Activated T-helper 1 cell treated with anti-CD3 and anti-CD28 coated beads, Interleukin-12 subunit alpha, Interleukin-12 subunit beta, Interleukin-2, Interleukin-4 antibody, amounts not matched to agents 30 ng/mL and 10 ng/mL and 1 ng/mL, durations not matched to agents 14 hours and 24 hours and 36 hours (primary cell): ENCODE measurements at regions not wholly inside any gene's neighbourhood (a gene's known extent, or its start where the extent isn't known, plus 50 kb on each side); places are given as distances from the start of the nearest gene placed in this dataset.
"Not testable (repeated sequence)": the region's sequence is repeated elsewhere in the genome, so short reads cannot be mapped to it uniquely, and the experiment has no call there.

Experiments used
- DNase-seq: peaks from one replicate; pipeline ENCODE4 v3.0.0; 2021; ENCODE audit warnings: low spot score
- H3K27ac Mint-ChIP-seq: one replicate; pipeline ENCODE4 v1.8.0; 2021; ENCODE audit warnings: mild to moderate bottlenecking, mixed read lengths
- H3K27me3 Mint-ChIP-seq: one replicate; pipeline ENCODE4 v1.8.0; 2022; ENCODE audit warnings: mild to moderate bottlenecking, moderate library complexity, mixed read lengths; ENCODE audit not compliant: insufficient read depth
- H3K36me3 Mint-ChIP-seq: one replicate; pipeline ENCODE4 v1.8.0; 2021; ENCODE audit warnings: low read depth, mixed read lengths
- H3K4me1 Mint-ChIP-seq: one replicate; pipeline ENCODE4 v1.8.0; 2021; ENCODE audit warnings: low read depth, mixed read lengths
- H3K4me3 Mint-ChIP-seq: one replicate; pipeline ENCODE4 v1.8.0; 2021; ENCODE audit warnings: mild to moderate bottlenecking, moderate library complexity, mixed read lengths
- H3K9me3 Mint-ChIP-seq: one replicate; pipeline ENCODE4 v1.8.0; 2021; ENCODE audit warnings: mixed read lengths
- intact Hi-C: fragments of 100-400 bp; cut with micrococcal nuclease; formaldehyde crosslinking; loops from one replicate; pipeline ENCODE4 v1.15.1; 2024

DNA sequence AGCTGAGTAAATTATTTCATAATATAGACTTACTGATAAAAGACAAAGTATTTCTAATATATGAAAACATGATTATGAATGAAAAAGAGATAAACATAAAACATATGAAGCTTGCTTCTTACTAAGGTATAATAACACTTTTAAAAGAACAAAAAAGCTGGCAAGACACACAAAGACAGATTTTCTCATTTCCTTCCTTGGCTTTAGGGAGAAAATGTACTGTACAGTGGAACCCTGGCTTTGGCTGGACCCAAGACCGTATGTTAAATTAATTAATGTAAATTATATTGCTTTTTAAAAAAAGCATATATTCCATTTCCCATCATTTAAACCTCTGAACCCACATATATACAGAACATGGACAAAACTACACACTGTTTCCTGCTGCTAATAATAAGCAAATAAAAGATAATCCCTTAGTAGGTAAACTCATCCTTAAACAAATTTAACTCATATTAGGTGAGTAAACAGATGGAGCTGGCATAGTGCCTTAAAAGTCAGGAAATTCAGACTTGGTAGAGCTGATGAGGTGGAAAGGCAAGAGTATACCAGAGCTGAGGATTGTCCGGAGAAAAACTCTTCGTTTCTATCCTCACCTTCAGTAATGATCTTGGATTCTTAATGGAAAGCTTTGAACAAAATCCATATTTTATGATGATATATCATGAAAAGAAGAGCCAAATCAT lies 1016.4 kb upstream of the KCND2 start:
- Mint-ChIP-seq H3K9me3 (no peaks in the 10 kb centered on the region), H3K27me3 (no peaks in the 10 kb centered on the region), H3K27ac (no peak overlapping the region), H3K36me3 (no peaks in the 10 kb centered on the region), H3K4me1 (no peaks in the 10 kb centered on the region), H3K4me3 (no peak overlapping the region)
- DNase-seq: no peak
- intact Hi-C loops: no loop called here

DNA sequence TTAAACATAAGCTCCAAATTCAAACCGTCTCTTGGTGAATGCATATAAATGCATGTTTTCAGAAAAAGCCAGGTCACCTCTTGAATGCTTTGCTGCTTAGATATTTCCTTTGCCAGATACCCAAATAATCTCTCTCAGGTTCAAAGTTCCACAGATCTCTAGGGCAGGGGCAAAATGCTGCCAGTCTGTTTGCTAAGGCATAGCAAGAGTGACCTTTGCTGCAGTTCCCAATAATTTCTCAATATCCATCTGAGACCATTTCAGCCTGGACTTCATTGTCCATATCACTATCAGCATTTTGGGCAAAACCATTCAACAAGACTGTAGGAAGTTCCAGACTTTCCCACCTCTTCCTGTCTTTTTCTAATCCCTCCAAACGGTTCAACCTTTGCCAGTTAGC lies 1006.2 kb upstream of the KCND2 start:
- H3K27ac Mint-ChIP-seq, H3K4me1 Mint-ChIP-seq, H3K36me3 Mint-ChIP-seq, DNase-seq, H3K4me3 Mint-ChIP-seq, H3K9me3 Mint-ChIP-seq, H3K27me3 Mint-ChIP-seq, intact Hi-C loops: not testable (repeated sequence)

DNA sequence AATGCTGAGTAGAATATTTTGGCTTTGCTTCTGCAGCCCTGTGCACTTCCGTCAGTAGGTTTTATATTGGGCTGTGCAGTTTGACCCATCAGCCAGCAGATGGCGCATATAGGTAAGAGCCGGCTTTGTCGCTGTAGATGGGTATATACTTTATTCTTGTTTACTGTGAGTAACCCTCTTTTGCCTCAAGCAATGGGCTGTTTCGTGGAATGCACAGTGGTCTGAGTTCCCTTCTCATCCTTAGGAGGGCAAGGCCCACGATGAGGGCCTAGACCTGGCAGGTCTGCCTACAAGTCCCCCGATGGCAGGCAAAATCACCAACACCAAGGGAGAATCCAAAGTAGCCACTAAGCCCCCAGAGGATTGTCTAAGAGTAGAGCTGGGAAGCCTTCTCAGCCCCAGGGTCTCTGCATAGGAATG lies 1002.9 kb upstream of the KCND2 start:
- no peak overlapping the region for H3K27ac Mint-ChIP-seq
- no peak for DNase-seq
- H3K4me3 Mint-ChIP-seq: no peak overlapping the region
- H3K9me3 Mint-ChIP-seq: no peaks in the 10 kb centered on the region
- H3K4me1 Mint-ChIP-seq: no peaks in the 10 kb centered on the region
- H3K36me3 Mint-ChIP-seq: no peaks in the 10 kb centered on the region
- H3K27me3 Mint-ChIP-seq: no peaks in the 10 kb centered on the region
- intact Hi-C loops: loop anchor here (2.0 kb wide), 1 partner anchor 1455 kb away; no protein-coding TSS in a partner anchor

DNA sequence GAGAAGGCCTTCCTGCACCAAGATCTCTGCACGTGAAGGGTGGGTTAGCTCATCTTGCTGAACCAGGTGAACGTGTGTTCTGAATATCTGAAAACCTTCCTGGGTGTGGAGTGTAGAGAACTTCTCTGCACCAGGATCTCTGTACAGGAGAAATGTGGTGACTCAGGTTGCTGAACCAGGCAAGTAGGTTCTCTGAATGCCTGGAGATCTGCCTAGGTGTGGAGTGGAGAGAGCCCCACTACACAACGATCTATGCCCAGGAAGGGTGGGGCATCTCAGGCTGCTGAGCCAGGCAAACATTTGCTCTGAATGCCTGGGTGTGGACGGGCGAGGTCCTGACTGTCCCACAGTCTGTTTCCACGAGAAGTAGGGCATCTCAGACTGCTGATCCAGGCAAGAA lies 1002.3 kb upstream of the KCND2 start:
- no peak for DNase-seq
- Mint-ChIP-seq H3K36me3 (no peaks in the 10 kb centered on the region), H3K27me3 (no peaks in the 10 kb centered on the region), H3K27ac (no peak overlapping the region), H3K4me3 (no peak overlapping the region), H3K4me1 (no peaks in the 10 kb centered on the region), H3K9me3 (no peaks in the 10 kb centered on the region)
- intact Hi-C loops: loop anchor here (2.0 kb wide), 1 partner anchor 1454 kb away; no protein-coding TSS in a partner anchor

DNA sequence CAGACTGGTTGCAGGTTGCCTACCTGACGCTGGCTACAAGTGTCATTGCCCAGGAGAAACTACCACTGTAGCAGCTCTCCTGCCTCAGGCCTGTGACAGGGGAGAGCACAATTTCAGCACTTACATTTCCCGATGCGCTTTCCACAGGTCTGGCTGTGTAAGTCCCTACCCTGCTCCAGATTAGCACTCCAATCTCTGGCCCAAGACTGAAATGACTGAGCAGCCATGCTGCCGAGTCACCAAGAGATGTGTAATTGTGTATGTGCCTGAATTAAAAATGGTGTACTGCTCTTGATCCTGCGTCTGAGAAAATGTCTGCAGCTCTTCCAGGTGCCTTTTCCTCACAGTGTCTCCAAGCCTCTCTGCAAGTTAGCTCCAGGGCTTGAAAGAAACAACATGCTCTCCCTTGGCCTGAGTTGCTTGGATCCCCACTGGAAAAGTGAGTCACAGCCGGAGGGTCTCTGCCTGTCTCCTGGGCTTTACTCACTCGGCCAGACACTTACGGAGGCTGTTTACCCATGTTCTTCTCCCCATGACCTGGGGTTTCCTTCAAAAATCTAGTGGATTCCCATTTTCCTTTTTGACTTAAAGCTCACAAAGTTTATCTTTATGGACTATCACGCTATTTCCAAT lies 1001.7 kb upstream of the KCND2 start:
- Mint-ChIP-seq H3K27me3 (no peaks in the 10 kb centered on the region), H3K36me3 (no peaks in the 10 kb centered on the region), H3K4me1 (no peaks in the 10 kb centered on the region), H3K27ac (no peak overlapping the region), H3K9me3 (no peaks in the 10 kb centered on the region), H3K4me3 (no peak overlapping the region)
- no peak for DNase-seq
- intact Hi-C loops: loop anchor here (2.0 kb wide), 1 partner anchor 1454 kb away; no protein-coding TSS in a partner anchor

DNA sequence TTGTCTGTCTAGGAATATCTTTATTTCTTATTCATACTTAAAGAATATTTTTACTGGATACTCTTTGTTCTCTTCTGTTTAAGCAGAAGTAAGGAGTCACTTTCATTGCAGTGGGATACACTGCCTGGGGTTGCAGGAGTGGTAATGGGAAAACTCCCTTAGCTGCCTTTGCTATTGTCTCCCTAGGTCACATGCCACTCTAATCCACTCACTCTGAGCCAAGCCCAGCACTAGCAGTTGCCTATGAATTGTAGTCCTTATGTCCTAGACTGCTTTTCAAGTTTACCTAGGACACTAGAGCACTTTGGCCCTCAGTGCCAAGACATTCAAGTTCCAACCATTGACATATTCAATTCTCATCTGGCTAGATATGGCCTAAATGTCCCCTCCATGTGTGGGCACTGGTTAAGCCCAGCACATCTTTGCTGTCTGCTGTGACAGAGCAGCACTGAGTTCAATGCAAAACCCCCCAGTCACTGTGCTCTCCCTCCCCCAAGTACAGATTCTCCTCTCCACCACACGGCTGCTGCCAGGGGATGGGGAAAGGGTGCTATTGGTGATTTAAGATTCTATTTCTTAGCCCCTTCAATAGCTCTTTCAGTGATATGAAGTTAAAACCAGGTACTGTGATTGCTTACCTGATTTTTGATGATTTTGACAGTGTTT lies 991.7 kb upstream of the KCND2 start:
- H3K9me3 Mint-ChIP-seq: no peaks in the 10 kb centered on the region
- H3K27ac Mint-ChIP-seq: no peak overlapping the region
- intact Hi-C loops: no loop called here

DNA sequence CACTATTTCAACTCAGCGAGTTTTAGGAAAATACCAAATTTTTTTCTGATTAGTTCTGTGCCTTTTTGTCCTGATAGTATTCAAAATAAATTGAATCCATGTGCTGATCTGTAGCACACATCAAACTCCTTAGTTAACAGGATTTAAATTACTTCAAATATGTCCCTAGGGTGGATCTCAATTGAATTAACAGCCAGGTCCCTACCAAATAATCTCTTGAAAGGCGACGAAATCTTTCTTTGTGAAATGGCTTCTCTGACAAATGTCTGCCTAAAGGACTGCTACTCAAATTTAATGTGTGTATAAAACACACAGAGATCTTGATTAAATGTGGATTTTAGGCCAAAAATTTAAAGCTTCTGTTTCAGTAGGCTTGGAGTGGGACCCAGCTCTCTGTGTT lies 989.6 kb upstream of the KCND2 start:
- Mint-ChIP-seq H3K4me3 (no peak overlapping the region), H3K27ac (no peak overlapping the region), H3K36me3 (no peaks in the 10 kb centered on the region), H3K27me3 (no peaks in the 10 kb centered on the region), H3K4me1 (no peaks in the 10 kb centered on the region), H3K9me3 (no peaks in the 10 kb centered on the region)
- DNase-seq: no peak
- intact Hi-C loops: no loop called here

More for the DNA sequence above, 991.7 kb upstream of the KCND2 start:
- Mint-ChIP-seq H3K36me3 (no peaks in the 10 kb centered on the region), H3K4me3 (no peak overlapping the region), H3K27me3 (no peaks in the 10 kb centered on the region), H3K4me1 (no peaks in the 10 kb centered on the region)
- DNase-seq: no peak

DNA sequence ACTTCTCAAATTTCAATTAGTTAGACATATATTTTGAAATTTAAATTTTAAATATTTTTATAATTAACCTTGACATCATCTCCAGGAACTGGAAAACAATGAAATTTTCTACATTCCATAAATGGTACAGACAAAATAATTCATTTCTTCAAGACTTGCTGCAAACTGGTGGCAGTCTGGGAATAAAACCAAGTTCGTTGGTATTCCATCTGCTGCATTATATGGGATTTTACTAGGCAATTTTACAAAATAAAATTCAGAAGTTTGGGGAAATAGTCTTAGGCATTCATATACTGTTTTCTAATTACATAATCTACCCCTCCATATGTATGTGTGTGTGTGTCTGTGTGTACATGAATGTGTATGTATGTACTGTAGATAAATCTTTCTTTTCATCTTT lies 984.6 kb upstream of the KCND2 start:
- H3K4me1 Mint-ChIP-seq: no peaks in the 10 kb centered on the region
- intact Hi-C loops: no loop called here
- DNase-seq: no peak
- no peak overlapping the region for H3K4me3 Mint-ChIP-seq
- no peak overlapping the region for H3K27ac Mint-ChIP-seq
- H3K36me3 Mint-ChIP-seq: no peaks in the 10 kb centered on the region
- H3K9me3 Mint-ChIP-seq: no peaks in the 10 kb centered on the region
- H3K27me3 Mint-ChIP-seq: no peaks in the 10 kb centered on the region

DNA sequence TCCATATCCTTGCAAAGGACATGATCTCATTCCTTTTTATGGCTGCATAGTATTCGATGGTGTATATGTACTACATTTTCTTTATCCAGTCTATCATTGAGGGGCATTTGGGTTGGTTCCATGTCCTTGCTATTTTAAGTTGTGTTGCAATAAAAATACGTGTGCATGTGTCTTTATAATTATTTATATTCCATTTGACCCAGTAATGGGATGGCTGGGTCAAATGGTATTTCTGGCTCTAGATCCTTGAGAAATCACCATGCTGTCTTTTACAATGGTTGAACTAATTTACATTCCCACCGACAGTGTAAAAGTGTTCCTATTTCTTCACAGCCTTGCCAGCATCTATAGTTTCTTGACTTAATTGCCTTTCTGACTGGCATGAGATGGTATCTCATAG lies 972.6 kb upstream of the KCND2 start:
- H3K27me3 Mint-ChIP-seq, DNase-seq, intact Hi-C loops, H3K4me1 Mint-ChIP-seq, H3K4me3 Mint-ChIP-seq, H3K36me3 Mint-ChIP-seq, H3K9me3 Mint-ChIP-seq, H3K27ac Mint-ChIP-seq: not testable (repeated sequence)

DNA sequence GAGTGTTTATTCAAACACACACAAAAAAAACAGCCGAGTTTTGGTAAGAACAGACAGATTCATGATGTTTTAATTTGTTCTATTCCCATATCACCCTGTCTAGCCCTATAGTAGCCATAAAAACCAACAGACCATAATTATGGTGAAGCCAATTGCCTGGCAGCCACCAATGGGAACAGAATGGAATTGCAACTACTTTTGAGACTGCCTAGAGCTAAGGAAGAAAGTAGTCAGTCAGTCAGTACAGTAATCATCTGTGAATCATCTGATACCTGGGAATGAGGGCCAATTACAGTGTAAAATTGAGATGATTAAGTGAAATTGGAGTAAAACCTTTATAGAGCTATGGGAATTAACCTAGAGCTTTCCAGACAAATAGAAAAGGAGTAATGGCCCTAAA lies 952.7 kb upstream of the KCND2 start:
- no peak overlapping the region for H3K4me3 Mint-ChIP-seq
- H3K9me3 Mint-ChIP-seq: peaks cover 8% of the 10 kb centered on the region

DNA sequence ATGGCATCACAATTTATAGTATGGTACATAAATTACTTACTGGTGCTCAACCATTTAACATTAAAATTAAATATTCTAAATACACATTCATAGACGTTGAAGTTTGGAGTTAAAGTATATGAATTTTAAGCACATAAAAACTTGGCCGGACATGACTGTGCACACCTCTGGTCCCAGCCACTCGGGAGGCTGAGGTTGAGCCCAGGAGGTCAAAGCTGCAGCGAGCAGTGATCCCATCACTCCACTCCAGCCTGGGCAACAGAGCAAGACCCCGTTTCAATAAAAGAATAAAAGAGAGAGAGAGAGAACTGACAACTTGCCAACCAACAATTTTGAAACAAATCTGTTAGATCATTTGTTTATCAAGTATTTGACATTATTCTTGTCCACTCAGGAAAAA lies 943.3 kb upstream of the KCND2 start:
- Mint-ChIP-seq H3K9me3 (peaks cover 4% of the 10 kb centered on the region), H3K27me3 (no peaks in the 10 kb centered on the region), H3K36me3 (no peaks in the 10 kb centered on the region), H3K4me3 (no peak overlapping the region), H3K27ac (no peak overlapping the region), H3K4me1 (no peaks in the 10 kb centered on the region)
- intact Hi-C loops: no loop called here
- DNase-seq: no peak

More for the DNA sequence above, 952.7 kb upstream of the KCND2 start:
- Mint-ChIP-seq H3K4me1 (no peaks in the 10 kb centered on the region), H3K27me3 (no peaks in the 10 kb centered on the region), H3K27ac (no peak overlapping the region), H3K36me3 (no peaks in the 10 kb centered on the region)
- intact Hi-C loops: no loop called here
- DNase-seq: no peak

DNA sequence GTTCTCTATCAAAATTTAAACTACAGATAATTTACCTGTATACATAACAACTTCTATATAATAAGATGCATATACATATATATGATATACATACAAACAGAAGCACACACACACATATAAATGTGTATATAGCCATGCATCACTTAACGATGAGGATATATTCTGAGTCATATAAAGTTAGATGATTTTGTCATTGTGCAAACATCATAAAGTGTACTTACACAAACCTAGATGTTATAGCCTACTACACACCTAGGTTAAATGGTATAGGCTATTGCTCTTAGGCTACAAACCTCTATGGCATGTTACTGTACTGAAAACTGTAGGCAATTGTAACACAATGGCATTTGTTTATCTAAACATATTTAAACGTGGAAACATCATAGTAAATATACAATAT lies 937.6 kb upstream of the KCND2 start:
- peaks cover 2% of the 10 kb centered on the region for H3K9me3 Mint-ChIP-seq
- H3K4me1 Mint-ChIP-seq: no peaks in the 10 kb centered on the region
- H3K4me3 Mint-ChIP-seq: no peak overlapping the region
- intact Hi-C loops: no loop called here
- H3K27ac Mint-ChIP-seq: no peak overlapping the region
- no peak for DNase-seq
- no peaks in the 10 kb centered on the region for H3K27me3 Mint-ChIP-seq
- H3K36me3 Mint-ChIP-seq: no peaks in the 10 kb centered on the region

DNA sequence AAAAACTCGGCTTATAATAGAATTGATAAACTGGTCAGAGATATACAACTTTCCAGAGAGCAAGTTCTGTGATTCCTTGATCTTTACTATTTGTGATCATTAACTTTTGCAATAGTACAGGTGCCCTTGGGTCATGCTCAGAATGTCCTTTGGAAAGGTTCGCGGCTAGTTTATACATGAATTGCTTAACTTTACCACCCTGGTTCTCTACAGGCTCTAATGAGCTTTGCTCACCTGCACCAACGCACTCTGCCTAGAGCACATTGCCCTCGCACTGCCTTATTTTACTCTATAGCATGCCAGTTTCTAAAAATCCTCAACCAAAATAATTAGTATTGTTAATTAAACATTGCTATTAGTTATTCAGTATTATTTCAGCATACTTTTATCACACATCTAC lies 931.2 kb upstream of the KCND2 start:
- intact Hi-C loops: no loop called here
- Mint-ChIP-seq H3K4me1 (no peaks in the 10 kb centered on the region), H3K4me3 (no peak overlapping the region), H3K9me3 (peaks cover 7% of the 10 kb centered on the region), H3K27me3 (no peaks in the 10 kb centered on the region), H3K36me3 (no peaks in the 10 kb centered on the region), H3K27ac (no peak overlapping the region)
- no peak for DNase-seq
